Muscle layer of duodenum (tissue), 2 donors: ENCODE measurements at regions not wholly inside any gene's neighbourhood (a gene's known extent, or its start where the extent isn't known, plus 50 kb on each side); places are given as distances from the start of the nearest gene placed in this dataset.

Experiments
- H3K27ac ChIP-seq: one replicate; pipeline ENCODE4 v1.7.0; 2013; ENCODE audit warnings: mild to moderate bottlenecking, low read length
- H3K27me3 ChIP-seq: one replicate; pipeline ENCODE4 v1.7.0; 2013; ENCODE audit warnings: low read depth, mild to moderate bottlenecking, control low read depth, low read length
- H3K36me3 ChIP-seq, 2 donors: one replicate each; pipeline ENCODE4 v1.7.0; 2013; ENCODE audit warnings: low read length in 2 of 2, control low read depth in 1 of 2, mild to moderate bottlenecking in 1 of 2; ENCODE audit not compliant: insufficient read depth in 2 of 2, control insufficient read depth in 1 of 2
- H3K4me1 ChIP-seq, 2 donors: one replicate each; pipeline ENCODE4 v1.7.0; 2013; ENCODE audit warnings: low read length in 2 of 2, mild to moderate bottlenecking in 2 of 2, control low read depth in 1 of 2, moderate library complexity in 1 of 2; ENCODE audit not compliant: insufficient read depth in 2 of 2, control insufficient read depth in 1 of 2
- H3K4me3 ChIP-seq, 2 donors: one replicate each; pipeline ENCODE4 v1.7.0; 2013; ENCODE audit warnings: low read length in 2 of 2, low read depth in 1 of 2, mild to moderate bottlenecking in 1 of 2
- H3K9me3 ChIP-seq, 2 donors: one replicate each; pipeline ENCODE4 v1.7.0; 2013; ENCODE audit warnings: low read length in 2 of 2, control low read depth in 1 of 2, mild to moderate bottlenecking in 1 of 2; ENCODE audit not compliant: control insufficient read depth in 1 of 2
- donor health status: healthy.

DNA sequence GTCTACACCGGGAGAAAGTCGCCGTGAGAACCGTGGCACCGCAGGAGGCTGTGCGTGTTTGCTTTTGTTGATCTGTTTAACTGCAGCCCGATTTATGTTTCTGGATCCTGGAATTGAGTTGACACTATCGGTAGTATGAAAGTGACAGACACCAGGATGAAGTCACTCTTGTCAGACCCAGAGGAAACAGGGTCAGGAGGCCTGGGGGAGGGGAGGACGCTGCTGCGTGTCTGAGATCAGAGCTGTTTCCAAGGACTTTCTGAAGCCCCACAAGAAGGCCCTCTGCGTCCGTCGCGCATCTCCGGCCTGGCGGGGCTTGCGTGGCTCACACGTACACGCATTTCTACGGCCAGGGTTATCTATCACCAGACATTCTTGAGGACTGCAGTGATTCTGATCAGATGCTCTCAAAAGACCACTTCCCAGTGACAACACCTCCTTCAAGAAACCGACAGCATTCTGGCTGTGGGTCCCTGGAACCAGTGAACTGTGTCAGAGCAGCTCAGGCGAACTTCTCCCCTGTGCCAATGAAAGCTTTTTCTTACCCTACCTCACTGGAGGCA, 263.4 kb downstream of the ADGRD1 start:
- peaks cover 0 to 2% of the 10 kb centered on the region in 2 donors for H3K4me1 ChIP-seq
- H3K36me3 ChIP-seq, result no peaks in the 10 kb centered on the region
- no peak overlapping the region for H3K4me3 ChIP-seq
- H3K9me3 ChIP-seq, result no peaks in the 10 kb centered on the region
- no peak overlapping the region for H3K27ac ChIP-seq
- no peaks in the 10 kb centered on the region for H3K27me3 ChIP-seq

DNA sequence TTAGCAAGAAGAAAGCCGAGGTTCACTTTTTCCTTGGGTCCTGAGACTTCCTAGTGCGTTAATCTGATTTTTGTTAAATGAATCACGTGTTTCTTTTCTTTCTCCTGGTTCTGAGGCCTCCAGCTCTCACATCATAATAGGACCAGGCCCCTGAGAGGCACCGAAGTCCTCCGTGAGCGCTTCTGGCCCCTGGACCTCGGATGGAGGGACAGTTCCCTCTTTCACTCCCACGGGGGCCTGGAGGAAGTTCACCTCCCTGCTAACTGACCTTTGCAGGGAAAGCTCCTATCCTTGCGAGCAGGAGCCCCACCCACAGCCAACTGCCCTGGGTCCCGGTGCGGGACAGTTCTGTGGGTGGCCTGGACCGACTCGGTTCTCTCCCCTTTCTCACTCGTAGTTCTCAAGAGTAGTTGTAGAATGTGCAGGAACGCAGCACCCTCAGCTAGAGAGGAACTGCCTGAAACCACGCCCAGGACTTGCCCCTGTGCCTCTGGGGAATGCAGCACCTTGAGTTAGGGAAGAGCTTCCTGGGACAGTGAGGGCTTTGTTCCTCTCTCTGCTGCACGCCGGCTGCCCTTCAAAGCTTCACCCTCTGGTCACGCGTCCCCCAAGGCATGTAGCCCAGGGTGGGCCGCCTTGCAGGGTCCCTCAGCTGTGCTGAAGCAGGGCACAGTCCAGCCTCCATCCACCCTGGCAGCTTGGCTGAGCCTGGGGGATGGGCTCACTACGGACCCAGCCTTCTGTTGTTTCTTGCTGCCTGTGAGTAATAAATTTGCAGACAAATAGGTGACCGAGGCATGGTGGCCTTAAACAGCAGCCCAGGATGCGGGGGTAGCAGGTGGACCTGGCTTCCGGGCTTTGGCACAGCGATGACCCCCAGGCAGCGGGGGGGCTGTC, 264.6 kb downstream of the ADGRD1 start:
- H3K4me3 ChIP-seq, result no peak overlapping the region
- H3K36me3 ChIP-seq, result no peaks in the 10 kb centered on the region
- H3K27ac ChIP-seq, result no peak overlapping the region
- no peaks in the 10 kb centered on the region for H3K9me3 ChIP-seq
- peaks cover 0 to 6% of the 10 kb centered on the region in 2 donors for H3K4me1 ChIP-seq
- H3K27me3 ChIP-seq, result no peaks in the 10 kb centered on the region

DNA sequence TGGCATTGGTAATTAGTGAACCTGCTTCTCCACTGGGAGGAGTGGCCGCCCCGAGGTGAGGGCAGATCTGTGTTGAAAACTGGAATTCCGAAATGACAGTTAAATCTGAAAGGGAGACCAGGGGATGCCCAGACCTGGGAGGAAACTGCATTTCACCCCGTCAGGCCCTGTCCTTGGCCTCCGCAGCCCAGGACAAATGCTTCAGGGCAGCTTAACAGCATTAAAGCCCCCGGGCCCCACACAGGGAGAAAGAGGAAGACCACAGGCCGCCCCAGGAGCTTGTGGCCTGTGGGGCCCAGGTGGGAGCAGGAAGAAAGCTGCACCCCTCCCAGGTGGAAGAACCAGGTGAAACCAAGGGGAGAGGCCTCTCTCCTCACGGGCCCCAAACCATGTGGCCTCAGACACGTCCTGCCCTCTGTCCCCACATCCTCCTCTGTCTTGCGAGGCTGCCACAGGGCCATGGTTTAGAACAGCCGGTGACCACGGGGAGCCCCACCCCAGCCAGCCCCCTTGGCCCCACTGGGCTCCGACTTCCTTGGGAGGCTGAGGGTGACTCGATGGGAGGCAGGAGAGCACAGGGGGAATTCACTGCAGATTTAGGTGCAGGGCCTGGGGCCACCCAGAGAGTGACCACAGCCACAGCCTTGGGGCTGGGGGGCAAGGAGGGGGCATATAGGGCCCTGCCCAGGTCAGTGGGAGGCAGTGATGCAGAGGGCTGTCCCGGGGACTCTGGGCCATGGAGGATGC, 265.4 kb downstream of the ADGRD1 start:
- Histone ChIP-seq H3K4me3 (no peak overlapping the region), H3K36me3 (no peaks in the 10 kb centered on the region), H3K27ac (no peak overlapping the region), H3K27me3 (no peaks in the 10 kb centered on the region), H3K9me3 (no peaks in the 10 kb centered on the region), H3K4me1 (peaks cover 0 to 6% of the 10 kb centered on the region in 2 donors)

DNA sequence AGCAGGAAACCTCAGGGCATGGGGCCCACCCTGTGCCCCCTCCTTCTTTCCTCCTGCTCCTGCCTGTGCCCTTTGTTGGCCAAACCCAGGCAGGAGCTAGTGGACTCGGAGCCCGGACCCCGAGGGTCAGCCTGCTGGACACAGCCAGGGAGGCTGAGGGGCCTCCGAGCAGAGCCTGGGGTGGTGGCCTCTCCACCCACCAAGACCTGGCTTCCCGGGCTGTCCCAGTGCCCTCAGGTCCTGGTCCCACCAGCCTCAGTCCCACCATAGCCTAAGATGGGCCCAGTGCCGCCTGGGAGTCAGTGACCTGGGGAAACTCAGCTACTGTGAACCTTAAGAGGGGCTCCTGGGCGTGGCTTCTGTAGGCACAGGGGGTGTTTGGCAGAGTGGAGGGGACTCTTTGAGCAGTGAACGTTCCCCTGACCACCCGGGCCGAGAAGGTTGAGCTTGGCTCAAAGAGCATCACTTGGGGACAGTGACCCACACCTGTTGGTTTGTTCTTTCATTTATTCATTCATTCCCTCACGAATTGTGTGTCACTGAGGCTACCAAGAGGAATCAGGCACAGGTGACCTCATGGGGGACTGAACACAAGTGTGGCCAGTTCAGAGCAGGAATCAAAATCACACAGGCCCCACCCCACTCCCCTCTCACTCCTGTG, 266.1 kb downstream of the ADGRD1 start:
- H3K27ac ChIP-seq, result no peak overlapping the region
- H3K36me3 ChIP-seq, result no peaks in the 10 kb centered on the region
- no peaks in the 10 kb centered on the region for H3K27me3 ChIP-seq
- no peak overlapping the region for H3K4me3 ChIP-seq
- H3K9me3 ChIP-seq, result no peaks in the 10 kb centered on the region
- H3K4me1 ChIP-seq, result peaks cover 0 to 6% of the 10 kb centered on the region in 2 donors

- H3K4me1 ChIP-seq, result peaks cover 0 to 6% of the 10 kb centered on the region in 2 donors
- no peaks in the 10 kb centered on the region for H3K36me3 ChIP-seq
- no peak overlapping the region for H3K4me3 ChIP-seq
- no peak overlapping the region for H3K27ac ChIP-seq
- H3K27me3 ChIP-seq, result no peaks in the 10 kb centered on the region
- H3K9me3 ChIP-seq, result no peaks in the 10 kb centered on the region
Observed at GRCh38 chr12:131220331-131220685, 266.6 kb downstream of the ADGRD1 start.

DNA sequence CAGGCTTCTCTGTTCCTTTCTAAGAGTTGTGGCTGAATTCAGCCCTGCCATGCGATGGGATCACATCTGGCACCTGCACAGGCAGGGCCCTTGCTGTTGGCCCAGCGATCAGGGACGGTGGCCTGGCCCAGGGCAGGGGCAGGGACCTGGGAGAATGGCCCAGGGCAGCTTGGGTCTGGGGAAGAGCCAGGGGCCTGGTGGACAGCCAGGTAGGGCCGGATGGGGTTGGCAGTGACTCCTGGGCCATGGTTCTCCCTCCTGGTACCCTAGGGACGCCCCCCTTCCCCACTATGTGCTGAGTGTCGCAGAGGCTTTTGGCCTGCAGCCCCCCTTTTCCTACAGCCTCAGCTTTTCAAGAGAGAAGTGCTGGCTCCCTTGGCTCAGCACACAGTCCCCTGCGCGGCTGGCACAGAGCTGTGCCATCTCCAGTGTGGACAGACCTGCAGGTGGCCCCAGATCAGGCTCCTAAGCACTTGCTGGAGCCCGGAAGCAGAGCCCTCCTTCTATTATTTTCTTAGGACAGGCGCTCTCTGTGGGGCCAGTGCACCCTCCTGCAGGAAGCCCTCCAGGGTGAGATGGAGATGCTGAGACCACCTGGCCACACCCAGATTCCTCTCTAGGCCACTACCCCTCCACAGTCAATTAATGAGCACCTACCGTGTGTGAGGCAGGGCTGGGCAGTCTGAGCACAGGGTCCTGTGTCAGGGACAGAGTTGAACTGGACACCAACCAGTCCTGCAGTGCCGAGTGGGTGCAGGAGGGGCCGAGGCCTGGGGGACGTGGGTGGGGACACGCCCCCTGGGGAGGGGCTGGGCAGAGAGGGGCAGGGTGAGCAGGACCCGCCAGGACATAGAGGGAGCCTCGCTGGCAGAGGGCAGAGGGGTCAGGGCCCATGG, 267.6 kb downstream of the ADGRD1 start:
- Histone ChIP-seq H3K4me1 (peaks cover 0 to 6% of the 10 kb centered on the region in 2 donors), H3K27me3 (no peaks in the 10 kb centered on the region), H3K36me3 (no peaks in the 10 kb centered on the region), H3K9me3 (no peaks in the 10 kb centered on the region), H3K4me3 (no peak overlapping the region), H3K27ac (no peak overlapping the region)

DNA sequence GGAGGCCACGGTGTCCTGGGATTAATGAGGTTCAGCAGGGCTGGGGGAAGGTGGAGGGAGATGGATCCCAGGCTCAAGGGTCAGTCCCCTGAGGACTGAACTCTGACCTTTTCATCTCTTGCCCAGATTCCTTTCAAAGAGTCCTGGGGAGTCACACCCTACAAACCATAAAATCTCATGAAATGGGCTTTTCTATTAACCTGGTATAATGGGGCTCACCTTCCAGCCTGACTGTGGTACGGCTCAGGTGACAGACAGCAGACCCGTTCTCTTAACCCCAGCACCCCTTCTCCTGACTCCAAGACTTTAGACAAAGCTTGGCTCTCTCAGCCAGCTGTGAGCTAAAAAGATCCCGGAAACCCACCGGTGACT, 268.2 kb downstream of the ADGRD1 start:
- Histone ChIP-seq H3K9me3 (no peaks in the 10 kb centered on the region), H3K4me3 (no peak overlapping the region), H3K36me3 (no peaks in the 10 kb centered on the region), H3K4me1 (peaks cover 0 to 6% of the 10 kb centered on the region in 2 donors), H3K27me3 (no peaks in the 10 kb centered on the region), H3K27ac (no peak overlapping the region)

GRCh38 chr12:131222329-131223139, 268.8 kb downstream of the ADGRD1 start:
- H3K4me1 ChIP-seq, result peaks cover 0 to 6% of the 10 kb centered on the region in 2 donors
- H3K9me3 ChIP-seq, result no peaks in the 10 kb centered on the region
- H3K27ac ChIP-seq, result no peak overlapping the region
- H3K4me3 ChIP-seq, result no peak overlapping the region
- no peaks in the 10 kb centered on the region for H3K36me3 ChIP-seq
- H3K27me3 ChIP-seq, result no peaks in the 10 kb centered on the region

GRCh38 chr12:131223171-131223761, 269.6 kb downstream of the ADGRD1 start:
- Histone ChIP-seq H3K27me3 (no peaks in the 10 kb centered on the region), H3K27ac (no peak overlapping the region), H3K9me3 (no peaks in the 10 kb centered on the region), H3K4me1 (peaks cover 0 to 6% of the 10 kb centered on the region in 2 donors), H3K4me3 (no peak overlapping the region), H3K36me3 (no peaks in the 10 kb centered on the region)

DNA sequence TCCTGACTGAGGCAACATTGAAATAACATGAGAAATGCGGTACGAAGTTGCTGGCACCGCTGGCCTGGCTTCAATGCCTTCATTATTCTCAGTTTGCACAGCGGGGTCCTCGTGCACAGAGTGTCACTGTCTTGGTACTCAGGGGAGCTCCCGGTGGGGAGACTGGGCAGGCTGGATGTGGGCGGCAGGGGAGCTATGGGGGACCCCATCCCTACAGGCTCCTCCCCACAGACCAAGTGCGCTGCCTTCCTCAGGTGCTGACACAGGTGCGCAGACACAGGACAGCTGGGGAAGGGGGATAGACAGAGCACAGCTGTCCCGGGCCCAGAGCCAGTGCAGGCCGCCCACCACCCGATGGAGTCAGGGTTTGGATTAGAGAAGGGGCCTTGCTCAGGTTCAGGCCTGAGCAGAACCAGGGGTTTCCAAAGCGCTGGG, 270.1 kb downstream of the ADGRD1 start:
- Histone ChIP-seq H3K36me3 (no peaks in the 10 kb centered on the region), H3K9me3 (no peaks in the 10 kb centered on the region), H3K4me1 (peaks cover 0 to 6% of the 10 kb centered on the region in 2 donors), H3K27ac (no peak overlapping the region), H3K27me3 (no peaks in the 10 kb centered on the region), H3K4me3 (no peak overlapping the region)
